Stromal cell of bone marrow (primary cell): ENCODE measurements at regions not wholly inside any gene's neighbourhood (a gene's known extent, or its start where the extent isn't known, plus 50 kb on each side); places are given as distances from the start of the nearest gene placed in this dataset.
A peak's percentile ranks its signal among the peaks of the same experiment; 100 is the strongest.
"Not testable (repeated sequence)": the region's sequence is repeated elsewhere in the genome, so short reads cannot be mapped to it uniquely, and the experiment has no call there.

Experiments used
- DNase-seq: peaks from one replicate; pipeline ENCODE4 v3.0.0-alpha.2; 2012; ENCODE audit warnings: low read depth

DNA sequence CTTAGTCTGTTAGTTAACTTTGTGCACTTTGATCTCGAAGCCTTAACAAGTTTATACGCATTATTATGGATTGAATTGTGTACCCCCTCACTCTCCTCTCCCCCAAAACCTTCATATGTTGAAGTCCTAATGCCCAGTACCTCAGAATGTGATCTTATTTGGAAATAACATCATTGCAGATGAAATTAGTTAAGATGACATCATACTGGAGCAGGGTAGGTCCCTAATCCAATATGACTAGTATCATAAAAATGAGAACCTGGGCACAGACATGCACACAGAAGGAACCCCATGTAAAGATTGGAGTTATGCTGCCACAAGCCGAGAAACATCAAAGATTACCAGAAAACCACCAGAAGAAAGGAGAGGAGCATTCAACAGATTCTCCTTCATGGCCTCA, 85.8 kb upstream of the TSC22D1 start:
- DNase-seq = no peak

DNA sequence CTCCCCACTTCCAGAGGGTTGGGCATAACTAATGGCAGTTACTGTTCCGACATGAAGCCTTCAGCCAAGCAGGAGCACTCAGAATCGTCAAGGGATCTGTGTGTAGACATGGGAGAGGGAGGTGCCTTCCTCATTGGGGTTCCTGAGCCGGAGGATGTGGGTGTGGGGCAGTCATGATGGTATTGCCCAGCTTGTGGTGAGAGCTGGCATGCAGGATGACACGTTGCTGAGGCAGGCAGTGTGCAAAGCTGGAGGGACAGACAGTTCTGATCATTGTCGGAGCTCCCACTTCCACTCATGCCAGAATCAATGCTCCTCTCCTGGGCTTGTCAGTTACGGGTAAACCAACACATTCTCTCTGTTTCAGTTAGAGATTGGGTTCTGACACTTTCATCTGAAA, 83.9 kb upstream of the TSC22D1 start:
- DNase-seq = no peak

DNA sequence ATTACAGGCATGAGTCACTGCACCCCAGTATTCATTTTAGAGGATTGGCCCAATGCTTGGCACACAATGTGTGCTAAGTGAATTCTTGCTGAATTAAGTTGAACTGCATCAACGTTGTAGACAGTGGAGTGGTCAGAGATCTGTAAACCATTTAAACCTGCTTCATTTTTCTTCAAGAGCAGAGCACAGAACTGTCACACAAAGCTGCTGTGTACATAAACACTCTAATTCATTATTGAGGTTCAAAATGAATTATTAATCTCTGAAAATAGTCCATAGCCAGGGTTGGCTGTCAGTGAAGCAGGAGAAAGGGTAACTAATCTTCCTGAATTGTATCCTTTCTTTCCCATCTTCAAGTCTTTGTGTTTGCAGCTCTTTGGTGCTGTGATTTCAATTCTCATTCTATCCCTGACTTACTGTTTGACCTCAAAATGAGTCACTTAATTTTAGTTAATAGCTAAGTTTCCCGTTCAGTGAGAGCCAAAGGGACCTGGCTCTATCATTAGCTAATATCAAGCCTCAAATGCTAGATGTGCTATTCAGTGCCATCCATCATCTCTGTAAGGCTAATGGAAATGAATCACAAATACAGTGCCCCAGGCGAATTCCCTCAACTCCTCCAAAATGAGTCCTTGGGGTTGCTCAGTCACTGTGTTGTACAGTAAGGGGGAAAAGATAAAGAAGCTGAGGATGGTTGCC, 77.0 kb upstream of the TSC22D1 start:
- no peak for DNase-seq

DNA sequence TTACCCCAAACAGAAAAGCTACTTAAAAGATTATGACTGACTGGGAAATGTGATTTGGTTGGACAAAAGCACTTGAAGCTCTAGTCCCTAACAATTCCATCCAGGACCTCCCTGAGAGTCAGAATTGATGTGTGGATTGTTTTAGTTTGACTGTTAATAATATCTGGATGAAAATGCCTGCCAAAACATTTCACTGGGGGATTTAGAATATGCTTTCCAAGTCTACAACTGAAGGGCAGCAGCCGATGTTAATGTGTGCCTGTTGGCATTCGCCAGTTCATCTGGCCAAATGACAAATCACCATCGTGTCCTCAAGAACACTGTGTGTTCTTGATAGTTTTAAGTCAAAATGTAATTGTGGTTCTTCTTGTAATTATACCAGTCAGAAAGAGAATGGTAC, 76.0 kb upstream of the TSC22D1 start:
- no peak for DNase-seq

DNA sequence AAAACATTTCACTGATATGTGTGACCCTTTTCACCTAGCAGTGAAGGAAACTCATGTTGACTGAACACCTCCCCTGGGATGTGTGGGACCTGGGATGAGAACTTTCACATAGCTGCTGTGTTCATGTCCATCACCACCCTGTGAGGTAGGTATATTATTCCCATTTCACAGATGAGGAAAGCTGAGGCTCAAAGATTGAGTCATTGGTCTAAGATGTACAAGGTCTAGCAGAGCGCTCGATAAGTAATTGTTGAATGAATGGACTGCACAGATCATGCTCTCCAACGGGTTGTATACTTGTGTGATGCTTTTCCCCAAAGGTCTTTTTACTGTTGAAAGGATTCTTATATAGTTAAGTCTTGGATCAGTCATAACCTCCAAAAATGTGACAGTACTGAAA, 75.6 kb upstream of the TSC22D1 start:
- no peak for DNase-seq

DNA sequence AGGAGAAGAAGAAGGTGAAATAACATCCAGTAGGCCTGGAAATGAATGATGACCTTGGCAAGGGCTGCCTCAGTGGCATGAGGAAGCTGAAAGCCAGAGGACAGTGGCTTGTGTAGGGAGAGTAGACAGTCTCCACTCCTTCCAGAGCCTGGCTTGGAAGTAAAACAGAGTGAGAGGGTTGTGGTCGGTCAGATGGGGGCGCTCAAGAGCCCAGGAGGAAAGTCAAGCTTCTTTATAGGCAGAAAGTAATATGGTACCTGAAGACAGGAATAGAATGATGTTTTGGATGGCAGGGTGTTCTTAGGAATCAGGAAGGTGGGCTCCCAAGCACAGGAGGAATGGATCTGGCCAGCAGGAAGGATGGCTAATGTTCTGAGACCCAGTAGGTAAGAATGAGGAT, 75.1 kb upstream of the TSC22D1 start:
- DNase-seq = no peak

DNA sequence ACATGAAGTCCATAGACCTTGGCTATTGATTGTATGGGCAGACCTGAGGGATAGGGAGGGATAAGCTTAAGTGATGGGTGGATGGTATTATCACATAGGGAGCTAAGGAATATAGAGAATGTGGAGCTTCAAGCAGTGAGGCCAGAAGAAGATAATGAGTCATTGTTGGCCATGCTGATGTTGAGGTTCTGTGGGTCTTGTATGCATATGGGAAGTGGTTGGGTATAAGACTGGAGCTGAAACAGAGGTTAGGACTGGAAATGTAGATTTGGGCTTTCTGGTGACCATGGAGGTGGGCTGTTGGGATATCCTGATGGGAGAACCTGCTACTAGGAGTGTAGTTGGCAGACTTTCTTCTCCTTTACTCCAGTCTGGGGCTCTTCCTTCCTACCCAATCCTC, 73.7 kb upstream of the TSC22D1 start:
- DNase-seq = no peak

DNA sequence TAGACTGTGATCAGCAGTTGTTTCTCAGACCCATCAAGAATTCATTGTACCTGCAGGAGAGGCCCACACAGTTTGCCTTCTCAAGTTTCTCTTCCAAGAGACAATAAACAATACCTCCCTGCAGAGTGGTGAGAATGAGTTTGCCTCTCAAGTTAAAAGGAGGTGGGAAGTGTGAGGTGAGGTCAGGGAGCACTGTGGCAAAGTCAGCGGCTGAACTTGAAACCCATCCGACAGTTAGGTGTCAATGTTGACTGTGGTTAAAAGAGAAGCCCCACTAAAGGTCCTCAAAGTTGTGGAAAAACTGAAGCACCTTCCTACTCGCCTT, 72.9 kb upstream of the TSC22D1 start:
- DNase-seq = no peak

DNA sequence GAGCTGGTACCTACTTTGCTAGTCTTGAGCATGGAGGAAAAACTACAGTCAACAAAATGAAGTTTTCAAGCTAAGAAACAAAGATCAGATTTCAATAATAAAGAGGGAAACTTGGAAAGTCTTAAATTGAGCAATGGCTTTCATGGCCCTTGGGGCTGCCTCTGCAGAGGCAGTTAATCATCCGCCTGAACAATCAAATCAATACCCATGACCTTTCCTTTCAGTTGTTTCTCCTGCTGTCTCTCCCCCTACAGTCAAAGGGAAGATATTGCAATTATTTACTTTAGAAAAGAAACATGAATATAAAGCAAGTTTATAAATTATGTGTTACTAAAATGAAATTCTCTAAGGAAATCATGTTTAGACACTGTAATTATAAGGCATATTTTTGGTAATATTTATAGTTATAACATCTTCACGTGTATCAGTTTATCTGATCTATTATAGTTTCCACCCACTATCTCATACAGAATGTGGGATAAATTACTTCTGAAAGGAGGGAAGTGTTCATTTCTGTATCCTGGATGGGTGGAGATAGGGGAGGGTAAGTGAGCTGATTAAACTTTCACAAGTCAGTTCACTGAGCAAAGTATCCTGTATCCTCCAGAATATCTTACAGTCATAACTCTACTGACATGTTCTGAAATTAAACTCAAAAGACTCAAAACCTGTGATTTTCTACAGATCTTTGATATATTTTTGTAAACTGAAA, 72.4 kb upstream of the TSC22D1 start:
- DNase-seq = no peak

DNA sequence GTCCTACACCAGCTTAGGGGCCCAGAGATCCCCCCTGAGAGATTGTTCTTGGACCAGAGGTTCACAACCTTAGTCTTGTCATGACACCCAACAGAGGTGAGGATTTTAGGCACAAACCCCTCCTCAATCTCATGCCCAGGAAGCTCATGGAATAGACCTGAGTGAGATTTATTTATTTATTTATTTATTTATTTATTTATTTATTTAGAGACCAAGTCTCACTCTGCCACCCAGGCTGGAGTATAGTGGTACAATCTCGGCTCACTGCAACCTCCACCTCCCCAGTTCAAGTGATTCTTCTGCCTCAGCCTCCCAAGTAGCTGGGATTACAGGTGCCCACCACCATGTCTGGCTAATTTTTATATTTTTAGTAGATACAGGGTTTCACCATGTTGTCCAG, 71.4 kb upstream of the TSC22D1 start:
- not testable (repeated sequence) for DNase-seq

DNA sequence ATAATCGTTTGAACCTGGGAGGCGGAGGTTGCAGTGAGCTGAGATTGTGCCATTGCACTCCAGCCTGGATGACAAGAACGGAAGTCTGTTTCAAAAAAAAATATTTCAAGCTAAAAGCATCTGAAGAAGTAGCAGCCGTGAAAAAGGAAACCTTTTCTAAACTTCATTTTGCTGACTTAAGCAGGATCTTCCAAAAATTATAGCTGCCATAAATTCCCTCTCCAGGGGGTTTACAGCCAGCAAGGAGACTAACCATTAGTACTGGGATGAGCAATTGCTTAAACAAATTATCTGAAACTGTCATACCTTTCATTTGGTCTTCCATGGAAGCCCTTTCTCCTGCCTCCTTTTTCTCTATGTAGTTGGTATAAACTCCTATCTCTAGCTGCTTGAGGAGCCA, 69.9 kb upstream of the TSC22D1 start:
- DNase-seq = no peak

DNA sequence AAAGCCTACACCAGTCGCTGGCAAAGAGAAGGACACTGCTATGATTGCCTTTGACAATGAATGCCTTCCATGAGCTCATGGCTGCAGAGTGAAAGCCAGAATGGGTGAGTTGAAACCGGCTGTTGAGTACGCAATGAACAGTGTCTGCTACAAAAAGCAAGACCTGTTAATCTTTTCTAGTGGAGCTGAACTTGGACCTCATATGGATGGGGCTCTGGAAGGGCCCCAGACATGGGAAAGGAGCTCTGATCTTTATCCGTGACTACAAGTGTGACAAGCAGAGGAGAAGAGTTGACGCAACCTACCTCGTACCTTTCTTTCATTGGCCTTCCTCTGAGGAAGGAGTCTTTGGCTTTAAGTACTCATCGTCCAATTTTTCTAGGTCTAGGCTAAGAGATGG, 67.1 kb upstream of the TSC22D1 start:
- DNase-seq = no peak

DNA sequence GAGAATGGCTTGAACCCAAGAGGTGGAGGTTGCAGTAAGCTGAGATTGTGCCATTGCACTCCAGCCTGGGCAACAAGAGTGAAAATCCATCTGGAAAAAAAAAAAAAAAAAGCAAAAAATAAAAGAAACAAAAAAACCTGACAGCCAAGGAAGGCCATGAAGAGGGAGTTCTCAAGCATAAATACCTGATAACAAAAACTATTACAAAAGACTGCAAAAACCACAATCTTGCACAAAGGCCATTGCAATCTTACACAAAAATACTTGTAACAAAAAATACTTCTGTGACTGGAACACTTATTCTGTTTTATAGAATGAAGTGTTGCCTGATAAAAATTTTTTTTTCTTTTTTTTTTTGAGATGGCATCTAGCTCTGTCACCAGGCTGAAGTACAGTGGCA, 61.5 kb upstream of the TSC22D1 start:
- DNase-seq = no peak

DNA sequence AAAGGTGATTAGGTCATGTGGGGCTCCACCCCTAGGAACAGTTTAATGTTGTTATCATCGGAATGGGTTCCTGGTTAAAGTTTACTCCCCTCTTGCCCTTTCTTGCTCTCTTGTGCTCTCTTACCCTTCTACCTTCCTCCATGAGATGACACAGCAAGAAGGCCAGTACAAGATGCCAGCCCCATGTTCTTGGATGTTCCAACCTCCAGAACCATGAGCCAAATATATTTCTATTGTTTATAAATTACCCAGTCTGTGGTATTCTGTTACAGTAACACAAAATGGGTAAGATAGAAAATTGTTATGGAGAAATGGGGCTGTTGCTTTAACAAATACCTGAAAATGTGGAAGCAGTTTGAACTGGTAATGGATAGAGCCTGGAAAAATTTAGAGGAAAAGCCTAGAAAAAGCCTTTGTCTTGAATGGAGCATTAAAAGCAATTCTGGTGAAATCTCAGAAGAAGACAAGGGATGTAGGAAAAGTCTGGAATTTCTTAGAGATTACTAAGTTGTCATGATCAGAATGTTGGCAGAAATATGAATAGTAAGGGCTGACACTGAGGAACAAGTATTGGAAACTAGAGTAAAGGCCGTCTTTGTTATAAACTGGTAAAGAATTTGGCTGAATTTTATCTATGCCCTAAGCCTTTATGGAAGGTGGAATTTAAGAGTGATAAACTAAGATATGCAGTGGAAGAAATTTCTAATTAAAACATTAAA, 53.5 kb upstream of the TSC22D1 start:
- DNase-seq = peak; percentile 45

DNA sequence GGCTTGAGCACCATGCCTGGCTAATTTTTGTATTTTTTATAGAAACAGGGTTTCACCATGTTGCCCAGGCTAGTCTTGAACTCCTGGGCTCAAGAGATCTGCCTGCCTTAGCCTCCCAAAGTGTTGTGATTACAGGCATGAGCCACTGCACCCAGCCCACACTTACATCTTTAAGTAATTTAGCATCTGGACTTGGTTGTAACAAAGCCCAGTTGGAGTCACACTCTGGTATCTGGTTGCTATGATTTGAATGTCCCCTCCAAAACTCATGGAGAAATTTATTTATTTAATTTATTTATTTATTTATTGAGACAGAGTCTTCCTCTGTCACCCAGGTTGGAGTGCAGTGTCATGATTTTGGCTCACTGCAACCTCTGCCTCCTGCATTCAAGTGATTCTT, 52.7 kb upstream of the TSC22D1 start:
- DNase-seq = not testable (repeated sequence)

DNA sequence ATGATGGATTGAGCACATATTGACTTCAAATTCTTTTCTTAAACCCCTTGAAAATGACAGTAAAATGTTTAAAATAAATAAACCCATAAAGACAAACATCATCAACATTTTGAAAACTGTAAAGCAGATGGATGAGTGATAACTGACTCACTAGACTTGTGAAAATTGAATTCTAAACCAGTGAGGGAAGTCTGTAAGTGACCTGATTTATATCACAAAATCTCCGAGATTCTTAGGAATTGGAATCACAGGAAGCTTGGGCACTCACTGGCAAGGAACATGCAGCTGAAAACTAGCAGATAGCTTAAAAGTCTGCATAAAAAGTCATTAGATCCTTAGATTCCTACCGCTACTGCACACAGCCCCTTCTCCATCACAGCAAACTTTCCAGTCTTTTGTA, 51.3 kb upstream of the TSC22D1 start:
- no peak for DNase-seq

DNA sequence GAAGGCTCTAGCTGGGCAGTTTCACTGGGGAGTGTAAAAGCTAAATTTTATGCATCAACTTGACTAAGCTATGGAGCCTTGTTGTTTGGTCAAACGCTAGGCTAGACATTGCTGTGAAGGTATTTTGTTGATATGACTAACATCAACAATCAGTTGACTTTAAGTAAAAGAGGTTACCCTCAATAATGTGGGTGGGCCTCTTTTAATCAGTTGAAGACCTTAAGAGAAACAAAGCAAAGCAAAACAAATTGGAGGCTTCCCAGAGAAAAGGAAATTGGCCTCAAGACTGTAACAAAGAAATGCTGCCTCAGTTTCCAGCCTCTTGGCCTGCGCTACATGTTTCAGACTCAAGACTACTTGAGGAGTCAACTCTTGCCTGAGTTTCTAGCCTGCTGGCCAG, 50.0 kb upstream of the TSC22D1 start:
- no peak for DNase-seq
